ENCODE measurements at regions not wholly inside any gene's neighbourhood (a gene's known extent, or its start where the extent isn't known, plus 50 kb on each side); places are given as distances from the start of the nearest gene placed in this dataset.
A peak's percentile ranks its signal among the peaks of the same experiment; 100 is the strongest.

DNA sequence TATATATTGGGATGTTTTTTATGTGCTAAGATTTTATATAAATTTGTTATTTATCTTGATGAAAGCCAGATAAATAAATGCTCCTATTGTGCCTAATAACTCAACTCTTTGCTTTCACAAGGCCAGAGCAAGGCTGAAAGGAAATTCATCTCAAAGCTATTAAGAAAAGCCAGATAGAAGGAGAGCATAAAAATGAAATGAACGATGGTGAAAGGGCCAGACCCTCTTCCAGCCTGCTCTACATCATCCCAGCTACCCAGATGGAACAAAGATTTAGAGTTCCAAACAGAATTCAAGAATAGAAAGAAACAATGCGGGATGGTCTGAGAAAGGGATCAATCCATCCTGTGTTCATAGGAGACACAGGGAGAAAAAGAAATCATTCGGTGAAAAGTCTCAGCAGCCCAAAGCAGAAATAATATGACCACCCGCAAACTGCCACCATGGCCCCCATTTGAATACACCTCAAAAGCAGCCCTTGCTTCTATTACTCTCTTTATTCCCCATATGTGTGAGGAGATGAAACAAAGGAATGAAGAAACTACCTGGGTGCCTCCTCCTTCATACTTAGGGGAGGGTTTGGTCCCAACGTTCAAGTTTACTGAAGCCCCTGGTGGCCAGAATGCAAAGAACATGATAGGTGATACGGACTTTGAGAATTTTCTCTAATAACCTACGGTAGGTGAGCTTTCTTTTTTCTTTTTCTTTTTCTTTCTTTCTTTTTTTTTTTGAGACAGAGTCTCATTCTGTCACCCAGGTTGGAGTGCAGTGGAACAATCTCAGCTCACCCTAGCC is 110.1 kb upstream of the FBXO11 start:
- DNase-seq (ENCODE audit: low read depth) = no peak
- H3K4me3 ChIP-seq (ENCODE audit: low read depth, low read length) = no peak overlapping the region
- peak; percentile 46 for TF ChIP-seq CTCF (IDR thresholded peaks at IDR 0.05; ENCODE audit: low read depth, low read length, missing control alignments)

- no peak overlapping the region for H3K4me3 ChIP-seq (ENCODE audit: low read depth, low read length)
- no peak for DNase-seq (ENCODE audit: low read depth)
- no peak for TF ChIP-seq CTCF (IDR thresholded peaks at IDR 0.05; ENCODE audit: low read depth, low read length, missing control alignments)
These were observed 110.8 kb upstream of the FBXO11 start for GRCh38 chr2:48017136-48017535.

DNA sequence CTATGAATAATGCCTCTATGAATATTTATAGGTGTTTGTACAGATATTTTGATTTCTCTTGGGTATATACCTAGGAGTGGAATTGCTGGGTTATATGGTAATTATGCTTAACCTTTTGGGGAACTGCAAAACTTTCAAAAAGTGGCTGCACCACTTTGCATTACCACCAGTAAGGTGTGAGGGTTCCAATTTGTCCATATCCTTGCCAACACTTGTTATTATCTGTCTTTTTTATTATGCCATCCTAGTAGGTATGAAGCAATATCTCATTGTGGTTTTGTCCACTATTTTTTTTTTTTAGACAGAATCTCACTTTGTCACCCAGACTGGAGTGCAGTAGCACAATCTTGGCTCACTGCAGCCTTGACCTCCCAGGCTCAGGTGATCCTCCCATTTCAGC is 112.2 kb upstream of the FBXO11 start:
- no peak overlapping the region for H3K4me3 ChIP-seq (ENCODE audit: low read depth, low read length)
- TF ChIP-seq CTCF (IDR thresholded peaks at IDR 0.05; ENCODE audit: low read depth, low read length, missing control alignments) = no peak

GRCh38 chr2:48026865-48027264 is 120.6 kb upstream of the FBXO11 start:
- no peak overlapping the region for H3K4me3 ChIP-seq (ENCODE audit: low read depth, low read length)
- no peak for DNase-seq (ENCODE audit: low read depth)
- no peak for TF ChIP-seq CTCF (IDR thresholded peaks at IDR 0.05; ENCODE audit: low read depth, low read length, missing control alignments)

More for the DNA sequence above, 112.2 kb upstream of the FBXO11 start:
- no peak for DNase-seq (ENCODE audit: low read depth)

DNA sequence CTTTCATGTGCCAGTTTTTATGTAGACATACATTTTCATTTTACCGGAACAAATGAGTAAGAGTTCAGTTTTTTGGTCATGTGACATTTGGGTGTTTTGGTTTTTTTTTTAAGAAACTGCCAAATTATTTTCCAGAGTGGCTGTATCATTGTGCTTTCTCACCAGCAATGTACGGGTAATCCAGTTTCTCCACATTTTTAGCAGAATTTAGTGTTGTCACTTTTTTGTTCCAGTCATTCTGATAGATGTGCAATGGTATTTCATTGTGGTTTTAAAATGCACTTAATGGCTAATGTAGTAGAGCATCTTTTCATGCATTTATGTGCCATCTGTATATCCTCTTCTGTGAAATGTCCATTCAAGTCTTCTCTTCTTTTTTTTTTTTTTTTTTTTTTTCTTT is 126.5 kb upstream of the FBXO11 start:
- no peak for TF ChIP-seq CTCF (IDR thresholded peaks at IDR 0.05; ENCODE audit: low read depth, low read length, missing control alignments)
- DNase-seq (ENCODE audit: low read depth) = no peak
- H3K4me3 ChIP-seq (ENCODE audit: low read depth, low read length) = no peak overlapping the region

DNA sequence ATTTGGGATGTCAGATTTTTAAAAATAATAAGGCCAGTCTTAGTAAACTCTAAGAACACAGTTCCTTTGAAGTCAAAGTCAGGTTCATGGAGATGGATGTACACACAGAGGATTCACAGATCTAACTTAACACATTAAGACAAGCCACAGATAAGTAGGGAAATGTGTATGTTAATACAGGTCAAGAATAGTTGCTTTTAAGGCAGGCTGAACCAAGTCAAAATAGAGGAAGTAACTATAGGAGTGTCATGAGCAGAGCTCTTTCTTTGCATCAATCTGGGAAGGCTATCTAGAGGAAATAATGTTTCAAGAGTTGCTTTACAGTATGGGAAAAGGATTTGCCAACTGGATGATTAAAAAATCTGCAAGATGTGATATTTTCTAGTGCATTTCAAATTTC is 128.0 kb upstream of the FBXO11 start:
- no peak overlapping the region for H3K4me3 ChIP-seq (ENCODE audit: low read depth, low read length)
- no peak for DNase-seq (ENCODE audit: low read depth)
- no peak for TF ChIP-seq CTCF (IDR thresholded peaks at IDR 0.05; ENCODE audit: low read depth, low read length, missing control alignments)

- H3K4me3 ChIP-seq (ENCODE audit: low read depth, low read length) = no peak overlapping the region
- TF ChIP-seq CTCF (IDR thresholded peaks at IDR 0.05; ENCODE audit: low read depth, low read length, missing control alignments) = no peak
- no peak for DNase-seq (ENCODE audit: low read depth)
These were observed 130.0 kb upstream of the FBXO11 start for GRCh38 chr2:48036312-48036711.
